ENCODE measurements at regions not wholly inside any gene's neighbourhood (a gene's known extent, or its start where the extent isn't known, plus 50 kb on each side); places are given as distances from the start of the nearest gene placed in this dataset.

- no peak for TF ChIP-seq CTCF (IDR thresholded peaks at IDR 0.05; ENCODE audit: control extremely low read depth, extremely low read depth)
- no peaks in the 10 kb centered on the region for H3K4me1 ChIP-seq (ENCODE audit: control insufficient read depth in 5 of 5, insufficient read depth in 5 of 5, low read length in 5 of 5)
- no peaks in the 10 kb centered on the region for H3K36me3 ChIP-seq (ENCODE audit: control insufficient read depth in 4 of 4, insufficient read depth in 4 of 4, low read length in 4 of 4)
- H3K9me3 ChIP-seq (ENCODE audit: control insufficient read depth in 4 of 4, insufficient read depth in 3 of 4, low read length in 3 of 4): peaks cover 2 to 8% (median 6%) of the 10 kb centered on the region in 4 donors
- H3K4me3 ChIP-seq: no peak overlapping the region
- no peaks in the 10 kb centered on the region for H3K27me3 ChIP-seq (ENCODE audit: control insufficient read depth in 3 of 3, insufficient read depth in 3 of 3, low read length in 2 of 3)
- ATAC-seq (ENCODE audit: insufficient read depth, low FRiP score) (no peak), DNase-seq (peak in 2 of 3 donors; percentile 32 to 44)
- H3K27ac ChIP-seq (ENCODE audit: low read depth in 1 of 2, low read length in 1 of 2): no peak overlapping the region
- no peak overlapping the region for H3K9ac ChIP-seq (ENCODE audit: insufficient read depth in 1 of 2, low read length in 2 of 2)
- WGBS, 2 donors: 32 to 45% methylated on average over 5 of the region's 5 CpGs
Observed at GRCh38 chr12:115394496-115395220, 710.7 kb upstream of the TBX3 start.

- no peak for ATAC-seq (ENCODE audit: insufficient read depth, low FRiP score)
- WGBS, 2 donors: 74 to 86% methylated on average over 6 of the region's 6 CpGs
- H3K27me3 ChIP-seq (ENCODE audit: control insufficient read depth in 3 of 3, insufficient read depth in 3 of 3, low read length in 2 of 3): no peaks in the 10 kb centered on the region
- peaks cover 0 to 3% (median 0%) of the 10 kb centered on the region in 4 donors for H3K9me3 ChIP-seq (ENCODE audit: control insufficient read depth in 4 of 4, insufficient read depth in 3 of 4, low read length in 3 of 4)
- no peaks in the 10 kb centered on the region for H3K36me3 ChIP-seq (ENCODE audit: control insufficient read depth in 4 of 4, insufficient read depth in 4 of 4, low read length in 4 of 4)
- no peak for TF ChIP-seq CTCF (IDR thresholded peaks at IDR 0.05; ENCODE audit: control extremely low read depth, extremely low read depth)
- no peak for DNase-seq
- H3K9ac ChIP-seq (ENCODE audit: insufficient read depth in 1 of 2, low read length in 2 of 2): no peak overlapping the region
- no peak overlapping the region for H3K4me3 ChIP-seq
- H3K4me1 ChIP-seq (ENCODE audit: control insufficient read depth in 5 of 5, insufficient read depth in 5 of 5, low read length in 5 of 5): no peaks in the 10 kb centered on the region
- no peak overlapping the region for H3K27ac ChIP-seq (ENCODE audit: low read depth in 1 of 2, low read length in 1 of 2)
Observed at GRCh38 chr12:115388139-115388538, 704.2 kb upstream of the TBX3 start.

GRCh38 chr12:115387467-115387901 is 703.5 kb upstream of the TBX3 start:
- Histone ChIP-seq H3K4me1 (ENCODE audit: control insufficient read depth in 5 of 5, insufficient read depth in 5 of 5, low read length in 5 of 5) (no peaks in the 10 kb centered on the region), H3K9me3 (ENCODE audit: control insufficient read depth in 4 of 4, insufficient read depth in 3 of 4, low read length in 3 of 4) (peaks cover 0 to 3% (median 0%) of the 10 kb centered on the region in 4 donors), H3K36me3 (ENCODE audit: control insufficient read depth in 4 of 4, insufficient read depth in 4 of 4, low read length in 4 of 4) (no peaks in the 10 kb centered on the region), H3K27ac (ENCODE audit: low read depth in 1 of 2, low read length in 1 of 2) (no peak overlapping the region), H3K9ac (ENCODE audit: insufficient read depth in 1 of 2, low read length in 2 of 2) (no peak overlapping the region), H3K27me3 (ENCODE audit: control insufficient read depth in 3 of 3, insufficient read depth in 3 of 3, low read length in 2 of 3) (no peaks in the 10 kb centered on the region), H3K4me3 (no peak overlapping the region)
- ATAC-seq (ENCODE audit: insufficient read depth, low FRiP score) (no peak), DNase-seq (peak in 2 of 3 donors; percentile 21 to 25)
- no peak for TF ChIP-seq CTCF (IDR thresholded peaks at IDR 0.05; ENCODE audit: control extremely low read depth, extremely low read depth)
- 77 to 86% methylated on average over 5 of the region's 5 CpGs for WGBS, 2 donors
